ENCODE measurements at regions not wholly inside any gene's neighbourhood (a gene's known extent, or its start where the extent isn't known, plus 50 kb on each side); places are given as distances from the start of the nearest gene placed in this dataset.

DNA sequence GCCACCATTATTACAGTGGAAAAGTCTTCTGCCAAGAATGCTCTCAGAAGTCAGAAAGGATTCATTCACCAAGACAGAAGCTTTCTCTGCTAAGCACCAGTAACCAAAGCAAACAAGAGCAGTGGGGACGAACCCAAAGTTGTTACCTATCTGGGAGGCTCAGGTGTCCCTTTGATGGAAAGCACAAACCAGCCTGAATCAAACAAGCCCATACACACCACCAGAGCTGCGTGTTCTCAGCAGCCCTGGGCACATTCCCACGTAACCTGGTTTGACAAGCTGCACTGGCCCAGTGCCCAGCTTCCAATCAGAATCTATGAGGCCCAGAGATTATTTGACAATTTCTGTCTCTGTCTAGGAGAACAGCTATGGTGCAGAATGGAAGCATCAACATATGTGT is 252.6 kb downstream of the ACTL7B start:
- no peak for TF ChIP-seq ZNF626 (tag by site-specific recombination; IDR thresholded peaks at IDR 0.05)
- no peak for TF ChIP-seq ZNF76 (tag by site-specific recombination; IDR thresholded peaks at IDR 0.05; ENCODE audit: borderline replicate concordance, low read depth)
- no peak for TF ChIP-seq CTCF (tag by site-specific recombination; IDR thresholded peaks at IDR 0.05)
- TF ChIP-seq, protein P1, sequence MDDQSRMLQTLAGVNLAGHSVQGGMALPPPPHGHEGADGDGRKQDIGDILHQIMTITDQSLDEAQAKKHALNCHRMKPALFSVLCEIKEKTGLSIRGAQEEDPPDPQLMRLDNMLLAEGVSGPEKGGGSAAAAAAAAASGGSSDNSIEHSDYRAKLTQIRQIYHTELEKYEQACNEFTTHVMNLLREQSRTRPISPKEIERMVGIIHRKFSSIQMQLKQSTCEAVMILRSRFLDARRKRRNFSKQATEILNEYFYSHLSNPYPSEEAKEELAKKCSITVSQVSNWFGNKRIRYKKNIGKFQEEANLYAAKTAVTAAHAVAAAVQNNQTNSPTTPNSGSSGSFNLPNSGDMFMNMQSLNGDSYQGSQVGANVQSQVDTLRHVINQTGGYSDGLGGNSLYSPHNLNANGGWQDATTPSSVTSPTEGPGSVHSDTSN (CRISPR knock-in tag; IDR thresholded peaks at IDR 0.05): no peak
- no peak for TF ChIP-seq SP2 (tag by site-specific recombination; IDR thresholded peaks at IDR 0.05)
- no peak for TF ChIP-seq ZNF350 (tag by site-specific recombination; IDR thresholded peaks at IDR 0.05)
- TF ChIP-seq, protein P2, sequence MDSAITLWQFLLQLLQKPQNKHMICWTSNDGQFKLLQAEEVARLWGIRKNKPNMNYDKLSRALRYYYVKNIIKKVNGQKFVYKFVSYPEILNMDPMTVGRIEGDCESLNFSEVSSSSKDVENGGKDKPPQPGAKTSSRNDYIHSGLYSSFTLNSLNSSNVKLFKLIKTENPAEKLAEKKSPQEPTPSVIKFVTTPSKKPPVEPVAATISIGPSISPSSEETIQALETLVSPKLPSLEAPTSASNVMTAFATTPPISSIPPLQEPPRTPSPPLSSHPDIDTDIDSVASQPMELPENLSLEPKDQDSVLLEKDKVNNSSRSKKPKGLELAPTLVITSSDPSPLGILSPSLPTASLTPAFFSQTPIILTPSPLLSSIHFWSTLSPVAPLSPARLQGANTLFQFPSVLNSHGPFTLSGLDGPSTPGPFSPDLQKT (IDR thresholded peaks at IDR 0.05; ENCODE audit: borderline replicate concordance, low read depth, low read length): no peak
- TF ChIP-seq, protein P3, sequence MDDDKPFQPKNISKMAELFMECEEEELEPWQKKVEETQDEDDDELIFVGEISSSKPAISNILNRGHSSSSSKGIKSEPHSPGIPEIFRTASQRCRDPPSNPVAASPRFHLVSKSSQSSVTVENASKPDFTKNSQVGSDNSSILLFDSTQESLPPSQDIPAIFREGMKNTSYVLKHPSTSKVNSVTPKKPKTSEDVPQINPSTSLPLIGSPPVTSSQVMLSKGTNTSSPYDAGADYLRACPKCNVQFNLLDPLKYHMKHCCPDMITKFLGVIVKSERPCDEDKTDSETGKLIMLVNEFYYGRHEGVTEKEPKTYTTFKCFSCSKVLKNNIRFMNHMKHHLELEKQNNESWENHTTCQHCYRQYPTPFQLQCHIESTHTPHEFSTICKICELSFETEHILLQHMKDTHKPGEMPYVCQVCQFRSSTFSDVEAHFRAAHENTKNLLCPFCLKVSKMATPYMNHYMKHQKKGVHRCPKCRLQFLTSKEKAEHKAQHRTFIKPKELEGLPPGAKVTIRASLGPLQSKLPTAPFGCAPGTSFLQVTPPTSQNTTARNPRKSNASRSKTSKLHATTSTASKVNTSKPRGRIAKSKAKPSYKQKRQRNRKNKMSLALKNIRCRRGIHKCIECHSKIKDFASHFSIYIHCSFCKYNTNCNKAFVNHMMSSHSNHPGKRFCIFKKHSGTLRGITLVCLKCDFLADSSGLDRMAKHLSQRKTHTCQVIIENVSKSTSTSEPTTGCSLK (tag by site-specific recombination; IDR thresholded peaks at IDR 0.05): no peak
- TF ChIP-seq YY1 (tag by site-specific recombination; IDR thresholded peaks at IDR 0.05): no peak
- no peak for TF ChIP-seq ZNF768 (tag by site-specific recombination; IDR thresholded peaks at IDR 0.05)
